Spleen (tissue), 11 donors: ENCODE measurements at regions not wholly inside any gene's neighbourhood (a gene's known extent, or its start where the extent isn't known, plus 50 kb on each side); places are given as distances from the start of the nearest gene placed in this dataset.

Experiments
- DNase-seq: peaks from one replicate; pipeline ENCODE4 v3.0.0-alpha.2; 2020
- H3K27ac ChIP-seq, 8 donors: fragments of 200-600 bp; sonication (generic) in 7 of 8; 1 replicate in 4 of 8; 2 replicates in 4 of 8; pipeline versions ENCODE4 v1.5.0 to v1.8.0; 2016 to 2021; ENCODE audit warnings: inconsistent platforms in 4 of 8, mild to moderate bottlenecking in 4 of 8, moderate library complexity in 1 of 8
- H3K27me3 ChIP-seq, 7 donors: fragments of 200-600 bp; sonication (generic) in 6 of 7; replicated peaks in 1 of 7; 1 replicate in 4 of 7; 2 replicates in 3 of 7; pipeline versions ENCODE4 v1.5.0 to v1.8.0; 2016 to 2021; ENCODE audit warnings: inconsistent platforms in 3 of 7, mild to moderate bottlenecking in 1 of 7
- H3K36me3 ChIP-seq, 6 donors: fragments of 200-600 bp; sonication (generic) in 5 of 6; 1 replicate in 4 of 6; 2 replicates in 2 of 6; pipeline versions ENCODE4 v1.5.0 to v1.8.0; 2016 to 2021; ENCODE audit warnings: inconsistent platforms in 2 of 6
- H3K4me1 ChIP-seq, 6 donors: fragments of 200-600 bp; sonication (generic) in 5 of 6; 1 replicate in 3 of 6; 2 replicates in 3 of 6; pipeline versions ENCODE4 v1.5.0 to v1.8.0; 2016 to 2021; ENCODE audit warnings: inconsistent platforms in 3 of 6
- H3K4me3 ChIP-seq, 8 donors: fragments of 200-600 bp; sonication (generic) in 7 of 8; 1 replicate in 4 of 8; 2 replicates in 4 of 8; pipeline versions ENCODE4 v1.5.0 to v1.8.0; 2016 to 2021; ENCODE audit warnings: inconsistent platforms in 4 of 8, mild to moderate bottlenecking in 4 of 8, moderate library complexity in 2 of 8
- H3K9me3 ChIP-seq, 8 donors: fragments of 200-600 bp; sonication (generic) in 7 of 8; 1 replicate in 4 of 8; 2 replicates in 4 of 8; pipeline versions ENCODE4 v1.5.0 to v1.8.0; 2016 to 2021; ENCODE audit warnings: inconsistent platforms in 4 of 8
- POLR2A ChIP-seq, 3 donors: fragments of 450-650 bp; IDR thresholded peaks; one replicate each; pipeline ENCODE4 v1.5.1; 2017; ENCODE audit warnings: antibody characterized with exemption in 3 of 3, mild to moderate bottlenecking in 1 of 3
- POLR2AphosphoS5 ChIP-seq, 3 donors: sonication (generic); formaldehyde crosslinking; IDR thresholded peaks; one replicate each; pipeline ENCODE4 v1.5.1; 2017; ENCODE audit warnings: antibody characterized with exemption in 3 of 3
- WGBS, 5 donors: extraction: QIAGEN DNeasy Blood & Tissue Kit in 3 of 5; methylation state at CpG; one replicate each; pipeline versions ENCODE4 v1.1.5 to v1.1.7; 2013 to 2018; 5-methylcytosine and 5-hydroxymethylcytosine counted together
- intact Hi-C: fragments of 100-400 bp; cut with DNase I; formaldehyde crosslinking; loops from one replicate; pipeline ENCODE4 v1.15.0; 2023; ENCODE audit warnings: low total_unique reads
- TF ChIP-seq, protein P1 (sequence below), 11 experiments: fragments of 200-600 bp in 7 of 11; fragments of 450-650 bp in 4 of 11; sonication (generic) in 4 of 11; IDR thresholded peaks in 8 of 11; conservative IDR thresholded peaks in 3 of 11; 1 replicate in 7 of 11; 2 replicates in 4 of 11; pipeline versions ENCODE4 v1.4.0 to v1.8.0; 2016 to 2021; ENCODE audit warnings: antibody characterized with exemption in 11 of 11, inconsistent platforms in 4 of 11, mild to moderate bottlenecking in 1 of 11
- donor health status: healthy with polysubstance abuse.
- donor health status: DM: no; HTN: no; CAD: no; lungs with moderate emphysema.
- donor health status: DM: no; HTN: no; CAD: no.
- donor health status: Bipolar disorder and iron deficiency.
- donor health status: healthy.
- donor health status: DM: no; HTN: no; CAD: no.
- donor health status: DM: yes; HTN: yes; CAD: no.

DNA sequence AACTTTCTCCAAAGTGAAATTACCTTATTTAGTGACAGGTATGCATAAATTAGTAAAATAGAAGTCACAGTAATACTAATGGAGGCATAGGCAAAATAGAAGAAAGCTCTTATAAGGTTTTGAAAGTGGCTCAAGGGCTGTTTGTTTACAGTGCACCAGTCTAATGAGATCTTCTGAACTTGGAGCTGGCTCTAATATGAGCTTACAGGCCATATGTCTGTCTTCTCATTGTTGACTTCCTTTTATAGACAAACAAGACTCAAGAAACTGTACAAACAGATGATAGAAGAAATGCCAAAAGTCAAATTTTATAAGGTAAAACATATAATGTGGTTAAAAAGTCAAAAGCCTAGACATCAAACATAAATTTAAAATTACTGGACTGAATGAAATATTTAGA lies 207.5 kb upstream of the NEGR1 start:
- Histone ChIP-seq H3K9me3 (no peaks in the 10 kb centered on the region), H3K36me3 (no peaks in the 10 kb centered on the region), H3K27me3 (no peaks in the 10 kb centered on the region), H3K4me3 (no peak overlapping the region), H3K4me1 (no peaks in the 10 kb centered on the region), H3K27ac (no peak overlapping the region)
- intact Hi-C loops: no loop called here
- no peak for DNase-seq
- no peak for TF ChIP-seq POLR2A (IDR thresholded peaks at IDR 0.05)
- TF ChIP-seq POLR2AphosphoS5 (IDR thresholded peaks at IDR 0.05): no peak
- TF ChIP-seq, protein P1, sequence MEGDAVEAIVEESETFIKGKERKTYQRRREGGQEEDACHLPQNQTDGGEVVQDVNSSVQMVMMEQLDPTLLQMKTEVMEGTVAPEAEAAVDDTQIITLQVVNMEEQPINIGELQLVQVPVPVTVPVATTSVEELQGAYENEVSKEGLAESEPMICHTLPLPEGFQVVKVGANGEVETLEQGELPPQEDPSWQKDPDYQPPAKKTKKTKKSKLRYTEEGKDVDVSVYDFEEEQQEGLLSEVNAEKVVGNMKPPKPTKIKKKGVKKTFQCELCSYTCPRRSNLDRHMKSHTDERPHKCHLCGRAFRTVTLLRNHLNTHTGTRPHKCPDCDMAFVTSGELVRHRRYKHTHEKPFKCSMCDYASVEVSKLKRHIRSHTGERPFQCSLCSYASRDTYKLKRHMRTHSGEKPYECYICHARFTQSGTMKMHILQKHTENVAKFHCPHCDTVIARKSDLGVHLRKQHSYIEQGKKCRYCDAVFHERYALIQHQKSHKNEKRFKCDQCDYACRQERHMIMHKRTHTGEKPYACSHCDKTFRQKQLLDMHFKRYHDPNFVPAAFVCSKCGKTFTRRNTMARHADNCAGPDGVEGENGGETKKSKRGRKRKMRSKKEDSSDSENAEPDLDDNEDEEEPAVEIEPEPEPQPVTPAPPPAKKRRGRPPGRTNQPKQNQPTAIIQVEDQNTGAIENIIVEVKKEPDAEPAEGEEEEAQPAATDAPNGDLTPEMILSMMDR (IDR thresholded peaks at IDR 0.05 in 8 of 11, conservative IDR thresholded peaks at IDR 0.05 in 3 of 11): no peak

- intact Hi-C loops: no loop called here
- no peaks in the 10 kb centered on the region for H3K4me1 ChIP-seq
- TF ChIP-seq, protein P1 (IDR thresholded peaks at IDR 0.05 in 8 of 11, conservative IDR thresholded peaks at IDR 0.05 in 3 of 11): no peak
- TF ChIP-seq POLR2A (IDR thresholded peaks at IDR 0.05) (no peak), POLR2AphosphoS5 (IDR thresholded peaks at IDR 0.05) (no peak)
- no peaks in the 10 kb centered on the region for H3K27me3 ChIP-seq
- H3K27ac ChIP-seq: no peak overlapping the region
- H3K4me3 ChIP-seq: no peak overlapping the region
- H3K36me3 ChIP-seq: no peaks in the 10 kb centered on the region
- 22 to 47% (median 40%) methylated on average over 1 of the region's 1 CpG for WGBS, 5 donors
- H3K9me3 ChIP-seq: peaks cover 0 to 5% (median 1%) of the 10 kb centered on the region in 8 donors
- DNase-seq: no peak
These were observed 203.5 kb upstream of the NEGR1 start for GRCh38 chr1:72485801-72486200.

- no peaks in the 10 kb centered on the region for H3K27me3 ChIP-seq
- intact Hi-C loops: no loop called here
- H3K9me3 ChIP-seq: peaks cover 0 to 21% (median 9%) of the 10 kb centered on the region in 8 donors
- H3K36me3 ChIP-seq: no peaks in the 10 kb centered on the region
- no peak for DNase-seq
- H3K27ac ChIP-seq: no peak overlapping the region
- H3K4me3 ChIP-seq: no peak overlapping the region
- no peaks in the 10 kb centered on the region for H3K4me1 ChIP-seq
- TF ChIP-seq POLR2AphosphoS5 (IDR thresholded peaks at IDR 0.05): no peak
- TF ChIP-seq POLR2A (IDR thresholded peaks at IDR 0.05): no peak
- TF ChIP-seq, protein P1 (IDR thresholded peaks at IDR 0.05 in 8 of 11, conservative IDR thresholded peaks at IDR 0.05 in 3 of 11): no peak
These were observed 201.6 kb upstream of the NEGR1 start for GRCh38 chr1:72483846-72484357.

- TF ChIP-seq POLR2A (IDR thresholded peaks at IDR 0.05) (no peak), POLR2AphosphoS5 (IDR thresholded peaks at IDR 0.05) (no peak)
- TF ChIP-seq, protein P1 (IDR thresholded peaks at IDR 0.05 in 8 of 11, conservative IDR thresholded peaks at IDR 0.05 in 3 of 11): no peak
- H3K4me1 ChIP-seq: no peaks in the 10 kb centered on the region
- H3K27ac ChIP-seq: no peak overlapping the region
- H3K9me3 ChIP-seq: peaks cover 0 to 21% (median 9%) of the 10 kb centered on the region in 8 donors
- intact Hi-C loops: no loop called here
- no peak for DNase-seq
- no peaks in the 10 kb centered on the region for H3K36me3 ChIP-seq
- H3K27me3 ChIP-seq: no peaks in the 10 kb centered on the region
- 74 to 82% (median 79%) methylated on average over 6 of the region's 6 CpGs for WGBS, 5 donors
- H3K4me3 ChIP-seq: no peak overlapping the region
These were observed 200.5 kb upstream of the NEGR1 start for GRCh38 chr1:72482736-72483413.
